Stimulated activated naive CD8-positive, alpha-beta T cell treated with anti-CD3 and anti-CD28 coated beads, Interleukin-15, Interleukin-2, amounts not matched to agents 100 U/mL and 50 U/mL, for 24 hours (primary cell): ENCODE measurements at regions not wholly inside any gene's neighbourhood (a gene's known extent, or its start where the extent isn't known, plus 50 kb on each side); places are given as distances from the start of the nearest gene placed in this dataset.

Experiments
- ATAC-seq: fragments of 150-1000 bp; cut with Tn5 transposase; one replicate; pipeline ENCODE4 v1.10.0; 2021
- DNase-seq: peaks from one replicate; pipeline ENCODE4 v3.0.0; 2021

GRCh38 chr12:124687174-124687902, 119.9 kb upstream of the NCOR2 start:
- DNase-seq (no peak), ATAC-seq (peak; percentile 5)

GRCh38 chr12:124686370-124687173, 119.2 kb upstream of the NCOR2 start:
- no peak for DNase-seq
- no peak for ATAC-seq

GRCh38 chr12:124685689-124686369, 118.4 kb upstream of the NCOR2 start:
- ATAC-seq: no peak
- DNase-seq: no peak

GRCh38 chr12:124684971-124685688, 117.7 kb upstream of the NCOR2 start:
- peak; percentile 22 for DNase-seq

GRCh38 chr12:124684496-124684895, 117.1 kb upstream of the NCOR2 start:
- ATAC-seq (no peak), DNase-seq (no peak)

More at GRCh38 chr12:124684971-124685688, 117.7 kb upstream of the NCOR2 start:
- peak; percentile 78 for ATAC-seq

- DNase-seq (no peak), ATAC-seq (no peak)
Measured at GRCh38 chr12:124683152-124684124, 116.0 kb upstream of the NCOR2 start.

GRCh38 chr12:124682425-124683151, 115.2 kb upstream of the NCOR2 start:
- no peak for DNase-seq

GRCh38 chr12:124681779-124682391, 114.5 kb upstream of the NCOR2 start:
- ATAC-seq (no peak), DNase-seq (no peak)

More at GRCh38 chr12:124682425-124683151, 115.2 kb upstream of the NCOR2 start:
- no peak for ATAC-seq

GRCh38 chr12:124680863-124681778, 113.7 kb upstream of the NCOR2 start:
- peak; percentile 40 for DNase-seq
- ATAC-seq: peak; percentile 83

GRCh38 chr12:124679533-124680371, 112.3 kb upstream of the NCOR2 start:
- ATAC-seq (no peak), DNase-seq (no peak)

GRCh38 chr12:124679047-124679446, 111.6 kb upstream of the NCOR2 start:
- ATAC-seq (no peak), DNase-seq (no peak)

- DNase-seq (no peak), ATAC-seq (no peak)
Measured at GRCh38 chr12:124678421-124678893, 111.0 kb upstream of the NCOR2 start.

- no peak for DNase-seq
- ATAC-seq: no peak
Measured at GRCh38 chr12:124677552-124678356, 110.3 kb upstream of the NCOR2 start.

- ATAC-seq: no peak
- no peak for DNase-seq
Measured at GRCh38 chr12:124676714-124677462, 109.5 kb upstream of the NCOR2 start.

GRCh38 chr12:124675881-124676713, 108.7 kb upstream of the NCOR2 start:
- DNase-seq (no peak), ATAC-seq (no peak)
